ENCODE measurements at regions not wholly inside any gene's neighbourhood (a gene's known extent, or its start where the extent isn't known, plus 50 kb on each side); places are given as distances from the start of the nearest gene placed in this dataset.

DNA sequence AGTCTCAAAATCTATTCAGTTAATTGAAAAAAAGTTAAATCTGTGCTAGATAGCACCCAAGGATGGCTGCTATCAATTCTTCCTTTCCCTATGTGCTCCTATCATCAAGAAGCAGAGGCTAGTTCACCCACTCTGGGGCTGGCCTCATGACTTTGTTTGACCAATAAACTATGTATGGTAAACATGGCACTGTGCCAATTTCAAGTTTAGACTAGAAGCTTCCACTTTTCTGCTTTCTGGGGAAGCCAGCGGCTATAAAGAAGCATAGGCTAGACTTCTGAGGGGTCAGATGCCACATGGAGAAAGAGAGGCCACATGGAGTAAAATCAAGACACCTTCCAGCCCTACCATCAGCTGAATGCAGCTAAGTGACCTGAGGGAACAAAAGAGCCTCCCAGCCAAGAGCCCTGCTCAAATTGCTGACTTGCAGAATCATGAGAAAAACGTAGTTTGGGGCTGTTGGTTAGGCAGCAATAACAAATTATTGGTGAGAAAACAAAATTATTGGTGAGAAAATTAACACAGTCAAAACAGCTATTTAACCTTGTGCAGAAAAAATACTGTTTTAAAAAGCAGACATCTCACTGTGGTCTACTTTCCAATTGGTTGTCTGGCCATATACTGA, 86.5 kb upstream of the SLC14A2 start:
- TF ChIP-seq, protein P1, sequence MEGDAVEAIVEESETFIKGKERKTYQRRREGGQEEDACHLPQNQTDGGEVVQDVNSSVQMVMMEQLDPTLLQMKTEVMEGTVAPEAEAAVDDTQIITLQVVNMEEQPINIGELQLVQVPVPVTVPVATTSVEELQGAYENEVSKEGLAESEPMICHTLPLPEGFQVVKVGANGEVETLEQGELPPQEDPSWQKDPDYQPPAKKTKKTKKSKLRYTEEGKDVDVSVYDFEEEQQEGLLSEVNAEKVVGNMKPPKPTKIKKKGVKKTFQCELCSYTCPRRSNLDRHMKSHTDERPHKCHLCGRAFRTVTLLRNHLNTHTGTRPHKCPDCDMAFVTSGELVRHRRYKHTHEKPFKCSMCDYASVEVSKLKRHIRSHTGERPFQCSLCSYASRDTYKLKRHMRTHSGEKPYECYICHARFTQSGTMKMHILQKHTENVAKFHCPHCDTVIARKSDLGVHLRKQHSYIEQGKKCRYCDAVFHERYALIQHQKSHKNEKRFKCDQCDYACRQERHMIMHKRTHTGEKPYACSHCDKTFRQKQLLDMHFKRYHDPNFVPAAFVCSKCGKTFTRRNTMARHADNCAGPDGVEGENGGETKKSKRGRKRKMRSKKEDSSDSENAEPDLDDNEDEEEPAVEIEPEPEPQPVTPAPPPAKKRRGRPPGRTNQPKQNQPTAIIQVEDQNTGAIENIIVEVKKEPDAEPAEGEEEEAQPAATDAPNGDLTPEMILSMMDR (IDR thresholded peaks at IDR 0.05), result no peak
- no peak for TF ChIP-seq EZH2 (IDR thresholded peaks at IDR 0.05; ENCODE audit: borderline replicate concordance, insufficient read depth, low read depth, low read length, poor library complexity, severe bottlenecking)
